H1 (cell line): ENCODE measurements at regions not wholly inside any gene's neighbourhood (a gene's known extent, or its start where the extent isn't known, plus 50 kb on each side); places are given as distances from the start of the nearest gene placed in this dataset.

Experiments
- CTCF ChIP-seq, 3 experiments: IDR thresholded peaks; 1 replicate in 2 of 3; 2 replicates in 1 of 3; pipeline versions ENCODE4 v1.5.1 to v1.6.1; 2011; ENCODE audit warnings: low read length in 3 of 3, mild to moderate bottlenecking in 3 of 3, inconsistent platforms in 2 of 3, low read depth in 1 of 3, moderate library complexity in 1 of 3; ENCODE audit not compliant: insufficient read depth in 1 of 3; ENCODE audit errors: control extremely low read depth in 1 of 3
- EZH2 ChIP-seq: fragments of 200-600 bp; sonication (generic); IDR thresholded peaks from 2 replicates; pipeline ENCODE4 v1.7.1; 2012; ENCODE audit warnings: low read depth, mild to moderate bottlenecking, moderate library complexity, low read length, inconsistent platforms; ENCODE audit not compliant: severe bottlenecking
- GABPA ChIP-seq: IDR thresholded peaks from 2 replicates; pipeline ENCODE4 v1.6.1; 2011; ENCODE audit warnings: mild to moderate bottlenecking, low read length, moderate library complexity, borderline replicate concordance; ENCODE audit not compliant: insufficient read depth
- MAX ChIP-seq: IDR thresholded peaks from 2 replicates; pipeline ENCODE4 v1.6.1; 2012; ENCODE audit warnings: inconsistent platforms
- POLR2A ChIP-seq, 2 experiments: IDR thresholded peaks; 1 replicate in 1 of 2; 2 replicates in 1 of 2; pipeline ENCODE4 v1.6.1; 2011; ENCODE audit warnings: low read depth in 2 of 2, low read length in 2 of 2, mild to moderate bottlenecking in 2 of 2; ENCODE audit errors: control extremely low read depth in 1 of 2
- POLR2AphosphoS5 ChIP-seq: IDR thresholded peaks from 2 replicates; pipeline ENCODE4 v1.6.1; 2011; ENCODE audit warnings: low read depth, low read length
- RAD21 ChIP-seq, 2 experiments: IDR thresholded peaks in 1 of 2; conservative IDR thresholded peaks in 1 of 2; 2 replicates each; pipeline ENCODE4 v1.6.1; 2011; ENCODE audit warnings: low read depth in 2 of 2, low read length in 2 of 2, improper control_type of control experiment in 1 of 2, inconsistent platforms in 1 of 2, mild to moderate bottlenecking in 1 of 2, moderate library complexity in 1 of 2
- TAF1 ChIP-seq: IDR thresholded peaks from 2 replicates; pipeline ENCODE4 v1.6.1; 2011; ENCODE audit warnings: mild to moderate bottlenecking, low read depth, low read length
- TEAD4 ChIP-seq: IDR thresholded peaks from 2 replicates; pipeline ENCODE4 v1.6.1; 2012; ENCODE audit warnings: low read depth, low read length, inconsistent platforms, mixed read lengths
- USF2 ChIP-seq: IDR thresholded peaks from 2 replicates; pipeline ENCODE4 v1.6.1; 2011; ENCODE audit warnings: low read length, improper control_type of control experiment
- ZNF274 ChIP-seq: IDR thresholded peaks from 2 replicates; pipeline ENCODE4 v1.7.0; 2012; ENCODE audit warnings: low read length, borderline replicate concordance; ENCODE audit errors: extremely low read depth

GRCh38 chr17:45672792-45673191 is 111.3 kb upstream of the CRHR1 start:
- TF ChIP-seq RAD21 (IDR thresholded peaks at IDR 0.05 in 1 of 2, conservative IDR thresholded peaks at IDR 0.05 in 1 of 2; ENCODE audit: low read depth in 2 of 2, low read length in 2 of 2), result no peak
- TF ChIP-seq TAF1, result no peak
- TF ChIP-seq CTCF (IDR thresholded peaks at IDR 0.05; ENCODE audit: control extremely low read depth in 1 of 3, insufficient read depth in 1 of 3, low read depth in 1 of 3, low read length in 3 of 3), result no peak
- no peak for TF ChIP-seq MAX
- TF ChIP-seq EZH2, result no peak
- TF ChIP-seq POLR2AphosphoS5, result no peak
- no peak for TF ChIP-seq GABPA
- no peak for TF ChIP-seq ZNF274
- TF ChIP-seq TEAD4, result no peak
- no peak for TF ChIP-seq POLR2A (IDR thresholded peaks at IDR 0.05; ENCODE audit: control extremely low read depth in 1 of 2, low read depth in 2 of 2, low read length in 2 of 2)
- no peak for TF ChIP-seq USF2
